HG02759 (cell line): ENCODE measurements at regions not wholly inside any gene's neighbourhood (a gene's known extent, or its start where the extent isn't known, plus 50 kb on each side); places are given as distances from the start of the nearest gene placed in this dataset.
"Not testable (repeated sequence)": the region's sequence is repeated elsewhere in the genome, so short reads cannot be mapped to it uniquely, and the experiment has no call there.

ENCODE experiments used
- ATAC-seq: cut with Tn5 transposase; IDR thresholded peaks from one replicate; pipeline ENCODE4 v1.9.1; 2021; ENCODE audit warnings: mild to moderate bottlenecking, moderate library complexity; ENCODE audit not compliant: unreplicated experiment

- no peak for ATAC-seq
Observed at GRCh38 chr20:11976966-11977365, 59.3 kb downstream of the BTBD3 start.

- ATAC-seq = no peak
Observed at GRCh38 chr20:11978496-11978895, 60.8 kb downstream of the BTBD3 start.

- no peak for ATAC-seq
Observed at GRCh38 chr20:11979306-11979990, 61.8 kb downstream of the BTBD3 start.

GRCh38 chr20:11980263-11980662 lies 62.6 kb downstream of the BTBD3 start:
- ATAC-seq = no peak

GRCh38 chr20:11981366-11981947 lies 63.8 kb downstream of the BTBD3 start:
- ATAC-seq = no peak

- ATAC-seq = no peak
Observed at GRCh38 chr20:11982289-11982954, 64.7 kb downstream of the BTBD3 start.

- no peak for ATAC-seq
Observed at GRCh38 chr20:11982955-11983470, 65.3 kb downstream of the BTBD3 start.

GRCh38 chr20:11986954-11987353 lies 69.3 kb downstream of the BTBD3 start:
- no peak for ATAC-seq

GRCh38 chr20:11987526-11987925 lies 69.8 kb downstream of the BTBD3 start:
- no peak for ATAC-seq

- ATAC-seq = no peak
Observed at GRCh38 chr20:11989018-11989771, 71.5 kb downstream of the BTBD3 start.

GRCh38 chr20:11992426-11992825 lies 74.7 kb downstream of the BTBD3 start:
- no peak for ATAC-seq

- ATAC-seq = no peak
Observed at GRCh38 chr20:11993886-11994461, 76.3 kb downstream of the BTBD3 start.

GRCh38 chr20:11995805-11996567 lies 78.3 kb downstream of the BTBD3 start:
- no peak for ATAC-seq

- not testable (repeated sequence) for ATAC-seq
Observed at GRCh38 chr20:12004776-12005175, 87.1 kb downstream of the BTBD3 start.

GRCh38 chr20:12012241-12013222 lies 94.8 kb downstream of the BTBD3 start:
- ATAC-seq = no peak

- no peak for ATAC-seq
Observed at GRCh38 chr20:12014276-12014675, 96.6 kb downstream of the BTBD3 start.

- no peak for ATAC-seq
Observed at GRCh38 chr20:12014736-12015135, 97.0 kb downstream of the BTBD3 start.

GRCh38 chr20:12016291-12016690 lies 98.6 kb downstream of the BTBD3 start:
- ATAC-seq = no peak

GRCh38 chr20:12019715-12020114 lies 102.0 kb downstream of the BTBD3 start:
- ATAC-seq = no peak
